HG03025 (cell line): ENCODE measurements at regions not wholly inside any gene's neighbourhood (a gene's known extent, or its start where the extent isn't known, plus 50 kb on each side); places are given as distances from the start of the nearest gene placed in this dataset.

Experiments
- ATAC-seq: cut with Tn5 transposase; IDR thresholded peaks from one replicate; pipeline ENCODE4 v1.9.1; 2021; ENCODE audit warnings: mild to moderate bottlenecking, moderate library complexity; ENCODE audit not compliant: unreplicated experiment, low FRiP score

DNA sequence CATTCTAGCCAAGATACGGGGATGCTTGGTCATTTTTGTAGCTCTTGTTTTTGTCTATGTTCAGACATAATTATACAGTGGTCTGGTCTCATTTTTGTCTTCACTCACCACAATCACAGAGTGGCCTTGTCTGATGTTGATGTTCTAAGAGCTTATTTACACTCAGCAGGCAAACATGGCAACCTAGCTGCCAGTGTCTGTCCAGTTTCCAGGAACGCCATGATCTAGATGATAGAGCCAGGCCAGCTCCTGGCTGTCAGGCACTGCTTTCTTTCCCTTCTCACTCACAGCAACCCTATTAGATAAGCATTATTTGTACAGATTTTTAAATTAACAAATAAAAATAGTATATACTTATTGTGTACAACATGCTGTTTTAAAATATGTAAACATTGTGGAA lies 98.6 kb upstream of the PHF14 start:
- no peak for ATAC-seq

- peak; percentile 38 for ATAC-seq
Observed at GRCh38 chr7:10888861-10889260, 84.8 kb upstream of the PHF14 start.

GRCh38 chr7:10889266-10889898 lies 84.3 kb upstream of the PHF14 start:
- peak; percentile 94 for ATAC-seq

DNA sequence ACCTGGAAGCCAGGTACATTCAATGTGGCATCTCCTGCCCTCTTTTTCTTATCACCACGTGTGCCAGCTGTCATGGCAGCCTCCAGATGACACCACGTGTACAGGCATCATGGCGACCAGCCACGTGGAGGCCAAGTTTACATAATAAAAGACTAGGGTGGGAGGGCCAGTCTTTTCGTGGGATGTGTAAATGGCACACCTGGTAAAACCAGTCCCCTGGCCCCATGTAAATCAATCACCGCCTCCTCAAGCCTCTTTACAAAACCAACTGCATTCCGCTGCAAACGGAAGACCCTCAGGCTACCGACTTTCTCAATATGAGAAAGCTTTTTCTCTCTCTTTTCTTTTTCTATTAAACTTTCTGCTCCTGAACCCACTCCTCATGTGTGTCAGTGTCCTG lies 65.1 kb upstream of the PHF14 start:
- no peak for ATAC-seq

DNA sequence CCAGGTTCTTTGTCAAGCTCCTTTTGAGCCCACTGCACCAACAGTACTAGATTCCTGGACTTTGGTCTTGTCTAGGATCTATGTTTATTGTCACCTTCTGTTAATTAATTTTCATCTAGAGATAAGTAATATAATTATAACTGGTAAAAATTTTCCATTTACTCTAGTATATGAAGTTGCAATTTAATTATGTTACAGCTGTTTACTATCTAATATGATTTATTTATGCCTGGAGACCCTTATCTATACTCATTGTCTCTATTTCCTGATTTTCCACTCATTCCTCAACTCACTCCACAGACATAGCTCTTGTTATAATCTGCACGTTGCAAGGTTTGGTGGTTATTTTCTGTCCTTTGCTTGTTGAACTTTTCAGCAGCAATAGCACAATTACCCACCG lies 63.2 kb upstream of the PHF14 start:
- no peak for ATAC-seq

- no peak for ATAC-seq
Observed at GRCh38 chr7:10912077-10912476, 61.6 kb upstream of the PHF14 start.

- ATAC-seq, result no peak
Observed at GRCh38 chr7:10913457-10913856, 60.2 kb upstream of the PHF14 start.

DNA sequence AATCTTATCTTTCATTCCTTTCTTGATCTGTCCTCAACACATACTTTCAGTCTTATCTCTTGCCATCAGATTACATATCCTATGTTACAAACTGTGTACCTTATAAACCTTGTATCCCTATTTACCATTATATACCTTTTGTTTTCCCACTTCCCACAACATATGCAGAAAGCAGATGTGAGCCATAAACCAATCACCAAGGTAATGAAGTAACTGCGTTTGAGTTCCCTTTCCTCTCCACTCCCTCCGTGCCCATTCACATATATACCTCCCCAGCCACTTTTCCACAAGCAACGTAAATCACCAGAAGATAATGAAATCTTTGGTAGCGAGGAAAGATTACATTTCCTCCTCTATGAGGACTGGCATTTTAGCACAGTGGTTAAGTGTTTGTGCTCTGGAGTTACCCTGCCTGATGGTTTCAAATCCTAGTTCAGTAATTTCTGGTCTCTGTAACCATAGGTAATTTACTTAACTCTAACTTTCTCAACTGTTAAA lies 55.5 kb upstream of the PHF14 start:
- no peak for ATAC-seq

- ATAC-seq, result no peak
Observed at GRCh38 chr7:10919923-10920322, 53.7 kb upstream of the PHF14 start.
